Type B pancreatic cell (in vitro differentiated cells): ENCODE measurements at regions not wholly inside any gene's neighbourhood (a gene's known extent, or its start where the extent isn't known, plus 50 kb on each side); places are given as distances from the start of the nearest gene placed in this dataset.

ENCODE experiments used
- DNase-seq: peaks from one replicate; pipeline ENCODE4 v3.0.0; 2021; ENCODE audit warnings: mixed read lengths; ENCODE audit not compliant: unreplicated experiment; ENCODE audit errors: extremely low spot score
- H3K27ac Mint-ChIP-seq: 2 replicates; pipeline ENCODE4 v1.8.0; 2021; ENCODE audit warnings: mild to moderate bottlenecking, mixed read lengths
- H3K27me3 Mint-ChIP-seq: 2 replicates; pipeline ENCODE4 v1.8.0; 2021; ENCODE audit warnings: mixed read lengths
- H3K36me3 Mint-ChIP-seq: 2 replicates; pipeline ENCODE4 v1.8.0; 2021; ENCODE audit warnings: mixed read lengths
- H3K4me1 Mint-ChIP-seq: one replicate; pipeline ENCODE4 v1.8.0; 2021; ENCODE audit warnings: mixed read lengths; ENCODE audit not compliant: unreplicated experiment
- H3K4me3 Mint-ChIP-seq: 2 replicates; pipeline ENCODE4 v1.8.0; 2021; ENCODE audit warnings: mild to moderate bottlenecking, mixed read lengths
- H3K9me3 Mint-ChIP-seq: 2 replicates; pipeline ENCODE4 v1.8.0; 2021; ENCODE audit warnings: mixed read lengths
- TF ChIP-seq, protein P1 (sequence below): fragments of 200-600 bp; sonication (generic); conservative IDR thresholded peaks from 2 replicates; pipeline ENCODE4 v1.5.0; 2021; ENCODE audit warnings: antibody characterized with exemption, mild to moderate bottlenecking

DNA sequence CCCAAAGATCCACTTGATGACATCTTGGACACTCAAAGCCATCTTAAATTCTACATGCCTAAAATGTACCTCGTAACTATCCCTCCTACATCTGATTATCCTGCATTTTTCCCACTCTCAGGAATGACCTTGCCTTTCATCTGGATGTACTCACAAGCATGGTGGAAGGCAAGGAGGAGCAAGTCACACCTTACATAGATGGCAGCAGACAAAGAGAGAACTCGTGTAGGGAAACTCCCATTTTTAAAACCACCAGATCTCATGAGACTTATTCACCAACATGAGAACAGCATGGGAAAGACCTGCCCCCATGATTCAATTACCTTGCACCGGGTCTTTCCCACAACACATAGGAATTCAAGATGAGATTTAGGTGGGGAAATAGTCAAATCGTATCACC, 616.0 kb downstream of the MCTP2 start:
- TF ChIP-seq, protein P1, sequence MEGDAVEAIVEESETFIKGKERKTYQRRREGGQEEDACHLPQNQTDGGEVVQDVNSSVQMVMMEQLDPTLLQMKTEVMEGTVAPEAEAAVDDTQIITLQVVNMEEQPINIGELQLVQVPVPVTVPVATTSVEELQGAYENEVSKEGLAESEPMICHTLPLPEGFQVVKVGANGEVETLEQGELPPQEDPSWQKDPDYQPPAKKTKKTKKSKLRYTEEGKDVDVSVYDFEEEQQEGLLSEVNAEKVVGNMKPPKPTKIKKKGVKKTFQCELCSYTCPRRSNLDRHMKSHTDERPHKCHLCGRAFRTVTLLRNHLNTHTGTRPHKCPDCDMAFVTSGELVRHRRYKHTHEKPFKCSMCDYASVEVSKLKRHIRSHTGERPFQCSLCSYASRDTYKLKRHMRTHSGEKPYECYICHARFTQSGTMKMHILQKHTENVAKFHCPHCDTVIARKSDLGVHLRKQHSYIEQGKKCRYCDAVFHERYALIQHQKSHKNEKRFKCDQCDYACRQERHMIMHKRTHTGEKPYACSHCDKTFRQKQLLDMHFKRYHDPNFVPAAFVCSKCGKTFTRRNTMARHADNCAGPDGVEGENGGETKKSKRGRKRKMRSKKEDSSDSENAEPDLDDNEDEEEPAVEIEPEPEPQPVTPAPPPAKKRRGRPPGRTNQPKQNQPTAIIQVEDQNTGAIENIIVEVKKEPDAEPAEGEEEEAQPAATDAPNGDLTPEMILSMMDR = no peak
- Mint-ChIP-seq H3K4me3 (no peak overlapping the region), H3K27me3 (peaks cover 4% of the 10 kb centered on the region), H3K4me1 (peaks cover 9% of the 10 kb centered on the region), H3K36me3 (no peaks in the 10 kb centered on the region), H3K27ac (no peak overlapping the region), H3K9me3 (peaks cover 18% of the 10 kb centered on the region)
- no peak for DNase-seq

DNA sequence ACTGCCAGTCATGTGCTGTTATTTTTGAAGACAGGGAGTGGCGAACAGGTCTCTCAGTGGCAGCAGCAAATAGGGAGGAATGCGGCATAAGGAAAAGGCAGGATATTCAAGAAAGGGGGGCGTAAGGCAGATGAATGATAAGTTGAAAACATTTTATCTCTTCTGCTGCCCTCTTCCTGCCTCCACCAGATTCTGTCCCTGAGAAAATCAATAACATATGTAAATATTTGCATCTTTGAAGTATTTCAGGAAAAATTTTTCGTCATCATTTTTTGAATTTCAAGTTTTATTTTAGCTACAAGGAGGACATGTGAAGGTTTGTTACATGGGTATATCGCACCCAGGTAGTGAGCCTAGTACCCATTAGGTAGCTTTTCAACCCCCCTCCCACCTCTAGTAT, 616.7 kb downstream of the MCTP2 start:
- Mint-ChIP-seq H3K4me3 (no peak overlapping the region), H3K36me3 (no peaks in the 10 kb centered on the region), H3K27ac (no peak overlapping the region), H3K4me1 (peaks cover 9% of the 10 kb centered on the region), H3K9me3 (peaks cover 18% of the 10 kb centered on the region), H3K27me3 (peaks cover 4% of the 10 kb centered on the region)
- TF ChIP-seq, protein P1 = no peak
- DNase-seq = no peak

DNA sequence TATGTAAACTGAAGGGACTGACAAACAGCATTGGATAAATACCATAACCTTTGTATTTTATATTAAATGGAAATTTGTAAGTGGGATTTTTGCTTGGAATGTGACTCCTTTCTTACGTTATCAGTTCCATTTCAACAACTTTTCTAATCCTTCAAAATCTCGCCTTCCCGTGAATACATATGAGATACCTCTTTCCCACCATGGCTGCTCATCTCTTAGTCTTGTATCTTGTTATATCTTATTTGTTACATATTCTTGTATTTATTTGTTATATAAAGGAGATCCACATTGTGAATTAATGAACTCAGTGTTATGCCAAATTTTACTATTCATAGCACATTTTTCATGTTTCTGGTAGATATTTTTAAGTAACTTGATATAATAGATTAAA, 623.7 kb downstream of the MCTP2 start:
- DNase-seq = no peak
- H3K27ac Mint-ChIP-seq = no peak overlapping the region
- H3K9me3 Mint-ChIP-seq = peaks cover 11% of the 10 kb centered on the region
- no peaks in the 10 kb centered on the region for H3K4me1 Mint-ChIP-seq
- TF ChIP-seq, protein P1 = no peak
- H3K36me3 Mint-ChIP-seq = no peaks in the 10 kb centered on the region
- no peaks in the 10 kb centered on the region for H3K27me3 Mint-ChIP-seq
- no peak overlapping the region for H3K4me3 Mint-ChIP-seq

DNA sequence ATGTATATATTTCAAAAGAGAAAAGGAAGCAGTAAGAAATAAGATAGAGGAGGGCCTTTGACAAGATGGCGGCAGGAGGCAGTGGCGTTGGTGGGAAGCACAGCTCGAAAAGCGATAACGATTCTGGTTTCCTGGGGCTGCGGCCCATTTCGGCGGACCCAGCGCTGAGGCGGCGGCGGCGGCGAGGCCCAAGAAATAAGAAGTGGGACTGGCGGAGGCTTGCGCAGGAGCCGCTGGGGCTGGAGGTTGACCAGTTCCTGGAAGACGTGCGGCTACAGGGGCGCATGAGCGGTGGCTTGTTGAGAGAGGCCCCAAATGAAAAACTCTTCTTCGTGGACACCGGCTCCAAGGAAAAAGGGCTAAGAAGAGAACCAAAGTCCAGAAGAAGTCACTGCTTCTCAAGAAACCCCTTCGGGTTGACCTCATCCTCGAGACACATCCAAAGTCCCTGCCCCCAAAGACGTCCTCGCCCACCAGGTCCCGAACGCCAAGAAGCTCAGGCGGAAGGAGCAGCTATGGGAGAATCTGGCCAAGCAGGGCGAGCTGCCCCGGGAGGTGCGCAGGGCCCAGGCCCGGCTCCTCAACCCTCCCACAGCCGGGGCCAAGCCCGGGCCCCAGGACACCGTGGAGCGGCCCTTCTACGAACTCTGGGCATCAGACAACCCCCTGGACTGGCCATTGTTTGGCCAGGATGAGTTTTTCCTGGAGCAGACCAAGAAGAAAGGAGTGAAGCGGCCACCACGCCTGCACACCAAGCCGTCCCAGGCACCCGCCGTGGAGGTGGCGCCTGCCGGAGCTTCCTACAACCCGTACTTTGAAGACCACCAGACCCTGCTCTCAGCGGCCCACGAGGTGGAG, 624.3 kb downstream of the MCTP2 start:
- Mint-ChIP-seq H3K27me3 (no peaks in the 10 kb centered on the region), H3K27ac (no peak overlapping the region), H3K4me1 (no peaks in the 10 kb centered on the region), H3K4me3 (no peak overlapping the region), H3K9me3 (peaks cover 5% of the 10 kb centered on the region), H3K36me3 (no peaks in the 10 kb centered on the region)
- no peak for DNase-seq
- TF ChIP-seq, protein P1 = no peak

DNA sequence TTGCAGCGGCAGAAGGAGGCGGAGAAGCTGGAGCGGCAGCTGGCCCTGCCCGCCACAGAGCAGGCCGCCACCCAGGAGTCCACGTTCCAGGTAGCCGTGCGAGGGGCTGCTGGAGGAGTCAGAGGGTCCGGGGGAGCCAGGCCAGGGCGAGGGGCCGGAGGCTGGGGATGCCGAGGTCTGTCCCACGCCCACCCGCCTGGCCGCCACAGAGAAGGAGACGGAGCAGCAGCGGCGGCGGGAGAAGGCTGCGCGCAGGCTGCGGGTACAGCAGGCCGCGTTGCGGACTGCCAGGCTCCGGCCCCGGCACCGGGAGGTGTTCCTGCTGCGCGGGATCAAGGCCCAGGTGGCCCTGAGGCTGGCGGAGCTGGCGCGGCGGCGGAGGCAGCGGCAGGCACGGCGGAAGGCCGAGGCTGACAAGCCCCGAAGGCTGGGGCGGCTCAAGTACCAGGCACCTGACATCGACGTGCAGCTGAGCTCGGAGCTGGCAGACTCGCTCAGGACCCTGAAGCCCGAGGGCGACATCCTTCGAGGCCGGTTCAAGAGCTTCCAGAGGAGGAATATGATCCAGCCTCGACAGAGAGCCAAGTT, 625.0 kb downstream of the MCTP2 start:
- Mint-ChIP-seq H3K36me3 (no peaks in the 10 kb centered on the region), H3K4me3 (no peak overlapping the region), H3K9me3 (peaks cover 5% of the 10 kb centered on the region), H3K4me1 (no peaks in the 10 kb centered on the region), H3K27me3 (no peaks in the 10 kb centered on the region), H3K27ac (no peak overlapping the region)
- TF ChIP-seq, protein P1 = no peak
- no peak for DNase-seq
